ENCODE measurements at regions not wholly inside any gene's neighbourhood (a gene's known extent, or its start where the extent isn't known, plus 50 kb on each side); places are given as distances from the start of the nearest gene placed in this dataset.

- no peak for DNase-seq
- in situ Hi-C loops (cut with MboI; ENCODE audit: low pct_unique_long_range_greater_than_20kb, low sequenced_read_pairs), result no loop called here
These were observed 168.2 kb upstream of the PPARGC1A start for GRCh38 chr4:24057915-24058559.

GRCh38 chr4:24056289-24056688 lies 166.4 kb upstream of the PPARGC1A start:
- DNase-seq, result no peak
- in situ Hi-C loops (cut with MboI; ENCODE audit: low pct_unique_long_range_greater_than_20kb, low sequenced_read_pairs), result no loop called here

GRCh38 chr4:24055623-24056022 lies 165.8 kb upstream of the PPARGC1A start:
- DNase-seq, result no peak
- in situ Hi-C loops (cut with MboI; ENCODE audit: low pct_unique_long_range_greater_than_20kb, low sequenced_read_pairs), result no loop called here

- DNase-seq, result no peak
These were observed 165.1 kb upstream of the PPARGC1A start for GRCh38 chr4:24054910-24055309.

GRCh38 chr4:24053934-24054333 lies 164.1 kb upstream of the PPARGC1A start:
- no peak for DNase-seq
- in situ Hi-C loops (cut with MboI; ENCODE audit: low pct_unique_long_range_greater_than_20kb, low sequenced_read_pairs), result no loop called here

More at GRCh38 chr4:24054910-24055309, 165.1 kb upstream of the PPARGC1A start:
- in situ Hi-C loops (cut with MboI; ENCODE audit: low pct_unique_long_range_greater_than_20kb, low sequenced_read_pairs), result no loop called here

- in situ Hi-C loops (cut with MboI; ENCODE audit: low pct_unique_long_range_greater_than_20kb, low sequenced_read_pairs), result no loop called here
- DNase-seq, result no peak
These were observed 155.1 kb upstream of the PPARGC1A start for GRCh38 chr4:24044610-24045589.

- DNase-seq, result no peak
- in situ Hi-C loops (cut with MboI; ENCODE audit: low pct_unique_long_range_greater_than_20kb, low sequenced_read_pairs), result no loop called here
These were observed 152.2 kb upstream of the PPARGC1A start for GRCh38 chr4:24042094-24042493.

GRCh38 chr4:24040811-24041210 lies 151.0 kb upstream of the PPARGC1A start:
- in situ Hi-C loops (cut with MboI; ENCODE audit: low pct_unique_long_range_greater_than_20kb, low sequenced_read_pairs), result no loop called here
- DNase-seq, result no peak

- in situ Hi-C loops (cut with MboI; ENCODE audit: low pct_unique_long_range_greater_than_20kb, low sequenced_read_pairs), result no loop called here
- no peak for DNase-seq
These were observed 143.8 kb upstream of the PPARGC1A start for GRCh38 chr4:24033626-24034025.

- no peak for DNase-seq
- in situ Hi-C loops (cut with MboI; ENCODE audit: low pct_unique_long_range_greater_than_20kb, low sequenced_read_pairs), result no loop called here
These were observed 142.6 kb upstream of the PPARGC1A start for GRCh38 chr4:24032371-24032989.

GRCh38 chr4:24026596-24026995 lies 136.7 kb upstream of the PPARGC1A start:
- DNase-seq, result no peak
- in situ Hi-C loops (cut with MboI; ENCODE audit: low pct_unique_long_range_greater_than_20kb, low sequenced_read_pairs), result no loop called here

GRCh38 chr4:24024605-24025004 lies 134.8 kb upstream of the PPARGC1A start:
- DNase-seq, result no peak
- in situ Hi-C loops (cut with MboI; ENCODE audit: low pct_unique_long_range_greater_than_20kb, low sequenced_read_pairs), result no loop called here

- DNase-seq, result no peak
These were observed 134.3 kb upstream of the PPARGC1A start for GRCh38 chr4:24024157-24024556.

GRCh38 chr4:24015782-24016181 lies 125.9 kb upstream of the PPARGC1A start:
- in situ Hi-C loops (cut with MboI; ENCODE audit: low pct_unique_long_range_greater_than_20kb, low sequenced_read_pairs), result no loop called here
- no peak for DNase-seq

More at GRCh38 chr4:24024157-24024556, 134.3 kb upstream of the PPARGC1A start:
- in situ Hi-C loops (cut with MboI; ENCODE audit: low pct_unique_long_range_greater_than_20kb, low sequenced_read_pairs), result no loop called here

GRCh38 chr4:24013668-24014422 lies 124.0 kb upstream of the PPARGC1A start:
- in situ Hi-C loops (cut with MboI; ENCODE audit: low pct_unique_long_range_greater_than_20kb, low sequenced_read_pairs), result no loop called here

GRCh38 chr4:24010994-24011393 lies 121.1 kb upstream of the PPARGC1A start:
- DNase-seq, result no peak
- in situ Hi-C loops (cut with MboI; ENCODE audit: low pct_unique_long_range_greater_than_20kb, low sequenced_read_pairs), result no loop called here

More at GRCh38 chr4:24013668-24014422, 124.0 kb upstream of the PPARGC1A start:
- DNase-seq, result no peak

- DNase-seq, result no peak
- in situ Hi-C loops (cut with MboI; ENCODE audit: low pct_unique_long_range_greater_than_20kb, low sequenced_read_pairs), result no loop called here
These were observed 120.7 kb upstream of the PPARGC1A start for GRCh38 chr4:24010573-24010972.

- DNase-seq, result no peak
- in situ Hi-C loops (cut with MboI; ENCODE audit: low pct_unique_long_range_greater_than_20kb, low sequenced_read_pairs), result no loop called here
These were observed 118.0 kb upstream of the PPARGC1A start for GRCh38 chr4:24007860-24008261.

- in situ Hi-C loops (cut with MboI; ENCODE audit: low pct_unique_long_range_greater_than_20kb, low sequenced_read_pairs), result no loop called here
These were observed 116.4 kb upstream of the PPARGC1A start for GRCh38 chr4:24006269-24006668.

More at GRCh38 chr4:24006269-24006668, 116.4 kb upstream of the PPARGC1A start:
- DNase-seq, result no peak
